Epidermal melanocyte (primary cell): ENCODE measurements at regions not wholly inside any gene's neighbourhood (a gene's known extent, or its start where the extent isn't known, plus 50 kb on each side); places are given as distances from the start of the nearest gene placed in this dataset.

Source experiments
- DNase-seq: peaks from one replicate; pipeline ENCODE4 v3.0.0; 2011; ENCODE audit warnings: low spot score; ENCODE audit not compliant: insufficient read length

DNA sequence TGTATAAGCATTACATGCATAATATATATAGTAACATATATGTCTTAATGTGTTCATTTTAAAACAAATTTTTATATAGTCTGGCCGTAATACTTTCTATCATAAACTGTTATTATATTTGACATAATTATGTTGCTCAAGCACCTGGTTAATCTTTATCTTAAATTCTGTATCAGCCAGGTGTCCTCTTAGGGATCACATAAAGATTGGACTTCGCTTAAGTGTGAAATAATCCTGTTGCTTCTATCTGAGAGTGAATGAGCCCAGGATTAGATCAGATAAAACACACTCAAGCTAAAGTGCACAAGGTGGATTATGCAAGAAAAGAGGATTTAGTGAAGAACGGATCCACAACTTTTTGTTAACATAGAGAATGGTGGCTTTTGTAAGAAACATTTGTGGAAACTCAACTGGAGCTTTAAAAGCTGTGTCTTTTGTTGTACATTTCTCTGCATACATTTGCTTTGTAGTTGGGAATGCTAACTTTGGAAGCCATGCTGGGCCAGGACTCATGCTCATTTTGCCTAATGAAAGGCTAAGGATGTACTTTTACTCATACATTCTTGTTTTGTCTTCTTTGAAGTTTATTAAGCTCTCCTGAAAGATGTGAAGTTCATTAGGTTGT, 437.8 kb downstream of the ZIC1 start:
- DNase-seq: no peak

- DNase-seq: no peak
These were observed 441.9 kb downstream of the ZIC1 start for GRCh38 chr3:147851062-147851461.

- no peak for DNase-seq
These were observed 445.4 kb downstream of the ZIC1 start for GRCh38 chr3:147854542-147854941.

DNA sequence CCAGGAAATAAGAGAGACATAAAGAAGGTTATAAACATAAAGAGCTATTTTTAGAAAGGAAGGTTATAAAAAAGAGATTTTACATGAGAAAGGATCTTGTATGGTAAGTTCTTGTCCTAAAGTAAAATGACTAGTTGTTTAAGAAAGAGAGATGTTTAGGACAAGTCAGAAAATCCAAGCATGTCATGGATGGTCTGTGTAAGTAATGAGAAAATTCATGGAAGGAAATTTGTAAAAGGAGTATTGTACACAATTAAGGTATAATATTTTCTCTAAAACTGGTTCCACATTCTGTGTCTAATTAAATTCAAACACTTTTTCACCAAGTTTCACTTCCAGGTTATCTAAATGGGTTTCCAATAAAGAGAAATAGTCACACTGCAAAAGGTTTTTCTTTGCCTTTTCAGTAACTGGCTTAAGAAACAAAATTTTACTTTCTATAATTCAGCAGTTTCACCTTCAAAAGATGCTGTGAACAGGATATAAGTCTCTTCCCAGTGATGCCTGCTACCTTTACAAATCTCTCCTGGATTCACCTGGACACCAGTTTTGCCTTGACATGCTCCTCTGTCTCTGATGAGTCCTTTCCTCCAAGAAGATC, 455.7 kb downstream of the ZIC1 start:
- no peak for DNase-seq

- DNase-seq: no peak
These were observed 457.4 kb downstream of the ZIC1 start for GRCh38 chr3:147866561-147866960.

- no peak for DNase-seq
These were observed 463.4 kb downstream of the ZIC1 start for GRCh38 chr3:147872568-147872967.

DNA sequence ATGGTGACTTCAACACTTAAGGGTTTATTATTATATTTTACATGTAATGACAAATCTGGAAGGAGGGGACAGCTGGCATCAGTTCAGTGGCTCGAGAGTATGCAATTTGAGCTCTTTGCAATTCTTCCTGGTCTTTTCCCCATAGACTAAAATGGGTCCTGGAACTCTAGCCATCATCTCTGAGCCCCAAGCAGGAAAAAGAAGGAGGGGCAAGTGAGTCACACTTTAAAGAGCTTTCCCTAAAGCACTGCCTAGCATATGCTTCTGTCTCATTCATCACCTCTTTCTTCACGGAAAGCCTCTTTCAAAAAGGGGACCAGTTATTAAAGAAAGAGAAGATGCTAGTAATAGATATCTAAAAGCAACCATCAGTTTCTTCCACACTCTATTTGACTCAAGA, 466.3 kb downstream of the ZIC1 start:
- no peak for DNase-seq

DNA sequence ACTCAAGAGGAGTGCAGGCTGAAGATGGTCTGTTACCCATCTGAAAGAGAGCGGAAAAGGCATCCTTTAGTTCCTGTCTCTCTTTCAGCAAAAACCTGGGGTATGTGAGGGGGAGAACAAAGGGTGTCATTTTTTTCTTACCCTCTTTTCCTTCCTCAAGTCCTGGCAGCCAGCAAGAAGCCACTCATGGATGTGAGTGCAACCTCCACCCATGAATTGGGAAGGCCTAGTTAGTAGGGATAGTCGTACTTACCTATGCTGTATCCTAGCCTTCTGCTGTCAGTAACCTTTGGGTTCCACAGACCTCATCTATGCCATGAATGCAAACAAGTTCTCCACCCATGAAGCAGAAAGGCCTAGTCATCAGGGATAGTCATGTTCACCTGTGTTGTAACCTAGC, 472.8 kb downstream of the ZIC1 start:
- no peak for DNase-seq

GRCh38 chr3:147886879-147887278, 477.7 kb downstream of the ZIC1 start:
- no peak for DNase-seq

DNA sequence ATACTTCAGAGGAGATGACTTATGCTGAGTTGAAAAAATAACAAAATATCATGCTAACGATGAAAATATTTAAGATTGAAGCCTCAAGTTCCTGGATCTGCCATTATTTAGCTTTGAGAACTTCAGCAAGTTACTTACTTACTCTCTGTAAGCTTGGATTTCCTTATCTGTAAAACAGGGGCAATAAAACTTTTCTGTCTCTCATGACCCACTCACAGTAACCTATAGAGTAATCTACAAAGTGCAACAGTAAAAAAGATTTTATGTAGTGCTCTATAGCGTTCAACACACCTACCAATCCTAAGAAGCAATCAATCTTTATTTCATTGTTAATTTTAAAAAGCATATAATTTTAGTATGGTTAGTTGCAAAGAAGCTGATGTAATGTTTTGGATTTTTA, 478.6 kb downstream of the ZIC1 start:
- DNase-seq: no peak

DNA sequence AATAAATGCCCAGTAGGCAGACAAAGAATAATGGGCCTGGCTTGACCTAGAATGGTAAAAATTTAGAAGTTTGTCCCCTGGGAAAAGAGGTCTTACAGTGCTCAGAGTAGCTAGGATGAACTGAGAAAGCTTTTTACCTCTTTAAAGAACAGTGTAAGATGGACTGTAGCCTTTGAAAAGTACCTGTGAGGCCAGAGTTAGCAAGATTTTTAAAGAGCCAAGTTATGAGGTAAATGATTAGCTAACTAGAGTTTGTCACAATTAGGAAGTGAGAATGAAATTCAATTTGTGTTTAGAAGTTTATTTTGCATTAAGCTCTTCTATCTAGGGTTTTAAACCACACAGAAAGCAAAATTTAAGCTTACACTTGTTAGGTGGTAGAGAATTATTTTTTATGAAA, 480.9 kb downstream of the ZIC1 start:
- DNase-seq: no peak

- DNase-seq: no peak
These were observed 486.3 kb downstream of the ZIC1 start for GRCh38 chr3:147895509-147895908.

DNA sequence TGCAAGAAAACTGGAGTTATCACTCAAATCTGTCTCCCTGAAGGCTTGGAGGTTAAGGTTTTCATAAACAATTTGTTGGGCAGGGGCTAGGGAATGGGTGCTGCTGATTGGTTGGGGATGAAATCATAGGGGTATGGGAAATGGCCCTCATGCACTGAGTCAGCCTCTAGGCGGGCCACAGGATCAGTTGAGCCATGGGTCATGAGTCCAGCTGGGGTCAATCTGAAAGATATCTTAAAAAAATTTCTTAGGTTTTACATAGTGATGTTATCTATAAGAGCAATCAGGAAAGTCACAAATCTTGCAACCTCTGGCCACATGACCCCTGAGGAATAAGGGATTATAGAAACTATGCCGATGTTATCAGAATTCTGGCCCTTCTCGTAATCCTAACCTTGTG, 491.7 kb downstream of the ZIC1 start:
- no peak for DNase-seq

DNA sequence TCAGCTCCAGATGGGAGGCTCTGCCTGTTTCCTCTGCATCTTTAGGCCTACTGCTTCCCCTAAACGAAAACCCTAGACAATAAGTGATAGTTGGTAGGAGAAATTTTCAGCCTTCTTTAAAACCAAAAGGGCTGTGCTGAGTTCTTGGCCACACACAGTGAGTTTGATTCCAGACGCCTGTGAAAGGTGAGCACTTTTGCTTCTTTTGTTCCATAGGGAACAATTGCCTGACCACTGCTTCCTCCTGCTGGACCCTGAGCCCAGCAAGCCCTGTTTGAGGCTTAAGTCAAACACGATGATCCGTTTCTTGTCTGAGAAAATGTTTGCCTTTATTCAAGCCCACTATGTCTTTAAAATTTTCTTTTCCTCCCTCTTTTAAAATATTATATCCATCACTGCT, 493.9 kb downstream of the ZIC1 start:
- DNase-seq: no peak

DNA sequence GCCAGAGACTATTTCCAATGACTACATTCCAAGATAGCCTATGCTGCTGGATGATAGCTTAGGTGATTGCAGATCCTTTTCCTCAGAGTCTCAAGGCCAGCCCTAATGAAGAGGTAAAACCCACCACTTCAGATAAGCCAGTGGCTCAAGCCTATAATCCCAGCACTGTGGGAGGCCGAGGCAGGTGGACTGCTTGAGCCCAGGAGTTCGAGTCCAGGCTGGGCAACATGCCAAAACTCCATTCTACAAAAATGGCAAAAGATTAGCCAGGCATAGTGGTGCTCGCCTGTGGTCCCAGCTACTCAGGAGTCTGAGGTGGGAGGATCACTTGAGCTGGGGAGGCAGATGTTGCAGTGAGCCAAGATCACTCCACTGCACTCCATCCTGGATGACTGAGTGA, 495.3 kb downstream of the ZIC1 start:
- DNase-seq: no peak

- DNase-seq: no peak
These were observed 497.1 kb downstream of the ZIC1 start for GRCh38 chr3:147906285-147906684.

- no peak for DNase-seq
These were observed 505.4 kb downstream of the ZIC1 start for GRCh38 chr3:147914532-147914931.

DNA sequence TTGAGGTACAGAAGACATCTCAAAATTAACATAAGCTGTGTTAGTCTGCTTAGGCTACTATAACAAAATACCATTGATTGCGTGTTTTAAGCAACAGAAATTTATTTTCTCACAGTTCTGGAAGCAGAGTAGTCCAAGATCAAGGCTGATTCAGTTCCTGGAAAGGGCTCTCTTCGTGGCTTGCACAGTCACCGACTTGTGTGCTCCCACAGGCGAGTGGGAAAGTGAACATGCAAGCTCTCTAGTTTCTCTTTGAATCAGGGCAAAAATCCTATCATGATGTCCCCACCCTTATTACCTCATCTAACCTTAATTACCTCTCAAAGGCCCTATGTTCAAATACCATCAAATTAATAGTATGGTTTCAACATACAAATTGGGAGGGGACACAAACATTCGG, 505.9 kb downstream of the ZIC1 start:
- no peak for DNase-seq

DNA sequence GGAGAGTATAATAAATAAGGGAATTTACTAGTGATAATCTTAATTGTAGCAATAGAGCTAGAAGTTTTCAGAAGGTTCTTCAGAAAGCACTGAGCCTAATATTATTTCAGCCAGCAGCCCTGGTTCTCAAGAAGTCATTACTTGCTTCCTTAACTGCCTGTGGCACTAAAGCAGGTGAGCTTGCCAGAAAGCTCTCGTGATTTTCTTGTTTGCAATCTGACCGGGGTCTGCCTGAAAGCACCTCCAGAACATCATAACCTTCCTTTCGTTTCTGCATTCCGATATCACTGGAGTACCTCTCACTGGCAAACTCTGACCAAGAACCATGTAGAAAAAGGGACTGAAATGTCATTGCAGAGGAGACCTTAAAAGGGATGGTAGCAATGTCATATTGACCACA, 510.3 kb downstream of the ZIC1 start:
- no peak for DNase-seq

- DNase-seq: no peak
These were observed 511.9 kb downstream of the ZIC1 start for GRCh38 chr3:147921051-147921450.

DNA sequence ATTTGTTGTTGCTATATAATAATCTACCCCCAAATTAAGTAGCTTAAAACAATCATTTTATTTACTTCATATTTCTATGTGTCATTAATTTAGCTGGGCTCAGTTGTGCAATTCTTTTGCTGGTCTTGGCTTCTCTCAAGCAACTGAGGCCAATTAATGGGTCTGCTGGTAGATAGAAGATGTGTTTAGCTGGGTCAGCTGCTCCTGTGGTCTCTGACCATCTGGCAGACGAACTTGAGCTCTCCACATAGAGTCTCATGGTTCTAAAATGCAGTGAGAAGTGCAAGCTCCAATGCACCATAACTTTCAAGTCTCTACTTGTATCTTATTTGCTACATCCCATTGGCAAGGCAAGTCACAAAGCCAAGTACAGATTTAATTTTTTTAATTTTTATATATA, 515.6 kb downstream of the ZIC1 start:
- no peak for DNase-seq

DNA sequence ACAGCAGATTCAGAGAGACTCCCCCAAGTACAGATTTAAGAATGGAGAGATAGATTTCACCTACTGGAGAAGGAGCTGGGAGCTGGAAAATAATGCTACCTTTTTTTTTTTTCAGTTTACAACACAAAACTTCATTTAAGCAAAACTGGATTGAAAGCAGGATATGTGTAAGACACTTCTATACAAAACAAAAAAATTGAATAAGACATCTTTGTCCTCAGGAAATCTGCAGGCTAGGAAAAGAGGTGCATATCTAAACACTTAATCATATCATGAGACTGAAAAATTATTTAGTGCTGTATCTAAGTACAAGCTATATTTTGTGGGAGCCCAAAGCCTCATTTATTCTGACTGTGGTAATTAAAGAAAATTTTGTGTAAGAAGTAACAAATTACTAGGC, 516.1 kb downstream of the ZIC1 start:
- DNase-seq: no peak

GRCh38 chr3:147930232-147930807, 521.2 kb downstream of the ZIC1 start:
- DNase-seq: no peak
